ENCODE measurements at regions not wholly inside any gene's neighbourhood (a gene's known extent, or its start where the extent isn't known, plus 50 kb on each side); places are given as distances from the start of the nearest gene placed in this dataset.
A peak's percentile ranks its signal among the peaks of the same experiment; 100 is the strongest.
"Not testable (repeated sequence)": the region's sequence is repeated elsewhere in the genome, so short reads cannot be mapped to it uniquely, and the experiment has no call there.

DNA sequence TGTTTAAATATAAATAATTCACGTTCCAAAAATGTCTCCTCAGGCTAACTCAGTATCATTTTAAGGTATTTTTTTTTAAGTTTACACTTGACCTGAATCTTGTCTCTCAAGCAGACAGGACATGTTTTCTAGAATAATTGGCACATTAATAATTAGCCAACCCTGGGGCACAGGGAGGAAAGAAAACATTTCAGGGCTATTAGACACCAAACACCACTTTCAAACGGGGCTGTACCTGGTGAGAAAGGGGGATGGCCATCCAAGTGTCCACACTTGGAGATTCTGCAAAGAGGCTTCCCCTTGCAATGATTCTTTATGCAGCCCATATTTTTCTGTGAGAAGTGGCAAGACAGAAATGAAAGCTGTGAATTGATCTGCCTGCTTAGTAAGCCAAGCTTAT, 560.8 kb downstream of the CD109 start:
- no peak for DNase-seq (ENCODE audit: low read depth)

DNA sequence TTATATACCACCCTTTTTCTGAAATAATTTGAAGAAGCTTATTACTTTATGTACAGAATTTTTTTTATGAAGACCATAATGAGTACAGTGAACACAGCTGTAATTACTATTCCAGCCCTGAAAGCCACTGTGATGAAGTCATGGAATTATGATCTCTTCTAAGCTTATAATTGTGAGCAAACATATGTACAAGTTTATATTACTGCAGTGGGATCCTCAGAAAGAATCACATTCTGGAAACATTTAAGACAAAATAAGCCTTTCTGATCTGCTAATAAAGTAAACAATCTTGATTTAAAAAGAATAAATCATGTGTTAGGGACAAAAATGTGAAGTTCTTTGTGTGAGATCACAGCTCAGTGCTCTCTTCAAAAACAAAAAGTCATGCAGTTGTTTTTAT, 560.4 kb downstream of the CD109 start:
- H3K4me3 ChIP-seq (ENCODE audit: low read length) = no peak overlapping the region
- DNase-seq (ENCODE audit: low read depth) = peak; percentile 20
- TF ChIP-seq, protein P1, sequence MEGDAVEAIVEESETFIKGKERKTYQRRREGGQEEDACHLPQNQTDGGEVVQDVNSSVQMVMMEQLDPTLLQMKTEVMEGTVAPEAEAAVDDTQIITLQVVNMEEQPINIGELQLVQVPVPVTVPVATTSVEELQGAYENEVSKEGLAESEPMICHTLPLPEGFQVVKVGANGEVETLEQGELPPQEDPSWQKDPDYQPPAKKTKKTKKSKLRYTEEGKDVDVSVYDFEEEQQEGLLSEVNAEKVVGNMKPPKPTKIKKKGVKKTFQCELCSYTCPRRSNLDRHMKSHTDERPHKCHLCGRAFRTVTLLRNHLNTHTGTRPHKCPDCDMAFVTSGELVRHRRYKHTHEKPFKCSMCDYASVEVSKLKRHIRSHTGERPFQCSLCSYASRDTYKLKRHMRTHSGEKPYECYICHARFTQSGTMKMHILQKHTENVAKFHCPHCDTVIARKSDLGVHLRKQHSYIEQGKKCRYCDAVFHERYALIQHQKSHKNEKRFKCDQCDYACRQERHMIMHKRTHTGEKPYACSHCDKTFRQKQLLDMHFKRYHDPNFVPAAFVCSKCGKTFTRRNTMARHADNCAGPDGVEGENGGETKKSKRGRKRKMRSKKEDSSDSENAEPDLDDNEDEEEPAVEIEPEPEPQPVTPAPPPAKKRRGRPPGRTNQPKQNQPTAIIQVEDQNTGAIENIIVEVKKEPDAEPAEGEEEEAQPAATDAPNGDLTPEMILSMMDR (conservative IDR thresholded peaks at IDR 0.05; ENCODE audit: low read length) = no peak

More for the DNA sequence above, 560.8 kb downstream of the CD109 start:
- TF ChIP-seq, protein P1 (conservative IDR thresholded peaks at IDR 0.05; ENCODE audit: low read length) = no peak
- no peak overlapping the region for H3K4me3 ChIP-seq (ENCODE audit: low read length)

DNA sequence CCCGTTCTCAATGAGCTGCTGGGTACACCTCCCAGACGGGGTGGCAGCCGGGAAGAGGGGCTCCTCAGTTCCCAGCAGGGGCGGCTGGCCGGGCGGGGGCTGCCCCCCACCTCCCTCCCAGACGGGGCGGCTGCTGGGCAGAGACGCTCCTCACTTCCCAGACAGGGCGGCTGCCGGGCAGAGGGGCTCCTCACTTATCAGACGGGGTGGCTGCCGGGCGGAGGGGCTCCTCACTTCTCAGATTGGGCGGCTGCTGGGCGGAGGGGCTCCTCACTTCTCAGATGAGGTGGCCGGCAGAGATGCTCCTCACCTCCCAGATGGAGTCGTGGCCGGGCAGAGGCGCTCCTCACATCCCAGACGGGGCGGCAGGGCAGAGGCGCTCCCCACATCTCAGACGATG, 559.0 kb downstream of the CD109 start:
- not testable (repeated sequence) for H3K4me3 ChIP-seq (ENCODE audit: low read length); DNase-seq (ENCODE audit: low read depth)

DNA sequence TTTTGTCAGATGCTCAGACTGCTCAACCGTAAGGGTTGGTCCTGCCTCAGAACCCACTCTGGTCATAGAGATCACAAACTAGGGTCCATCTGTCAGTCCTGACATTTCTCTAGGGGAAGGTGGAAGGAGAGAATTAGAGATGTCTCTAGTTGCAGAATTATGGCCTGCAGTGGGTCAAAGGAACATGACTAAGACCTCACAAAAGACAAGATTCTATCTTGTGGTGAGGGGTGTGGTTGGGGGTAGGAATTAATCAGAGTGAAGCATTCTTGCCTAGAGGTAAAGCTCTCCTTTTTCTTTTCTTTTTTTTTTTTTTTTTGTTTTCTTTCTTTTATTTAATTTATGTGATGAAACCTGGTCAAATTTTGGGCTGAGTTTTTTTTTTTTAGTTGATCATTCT, 558.1 kb downstream of the CD109 start:
- H3K4me3 ChIP-seq (ENCODE audit: low read length); DNase-seq (ENCODE audit: low read depth): not testable (repeated sequence)

DNA sequence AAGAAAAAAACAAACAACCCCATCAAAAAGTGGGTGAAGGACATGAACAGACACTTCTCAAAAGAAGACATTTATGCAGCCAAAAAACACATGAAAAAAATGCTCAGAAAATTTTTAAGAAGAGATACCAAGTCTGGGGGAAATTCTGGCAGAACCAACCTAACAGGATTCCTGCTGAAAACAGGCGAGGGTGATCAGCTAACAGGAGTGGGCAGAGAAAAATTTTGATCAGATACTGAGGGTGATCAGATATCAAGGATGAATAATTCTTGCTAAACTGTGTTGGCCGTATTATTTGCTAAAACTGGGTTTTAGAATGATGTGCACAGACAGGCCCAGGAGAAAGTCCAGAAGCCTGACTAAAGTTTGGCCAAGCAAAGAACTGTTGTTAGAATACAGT, 557.3 kb downstream of the CD109 start:
- DNase-seq (ENCODE audit: low read depth) = no peak
- no peak overlapping the region for H3K4me3 ChIP-seq (ENCODE audit: low read length)
- TF ChIP-seq, protein P1 (conservative IDR thresholded peaks at IDR 0.05; ENCODE audit: low read length) = no peak

DNA sequence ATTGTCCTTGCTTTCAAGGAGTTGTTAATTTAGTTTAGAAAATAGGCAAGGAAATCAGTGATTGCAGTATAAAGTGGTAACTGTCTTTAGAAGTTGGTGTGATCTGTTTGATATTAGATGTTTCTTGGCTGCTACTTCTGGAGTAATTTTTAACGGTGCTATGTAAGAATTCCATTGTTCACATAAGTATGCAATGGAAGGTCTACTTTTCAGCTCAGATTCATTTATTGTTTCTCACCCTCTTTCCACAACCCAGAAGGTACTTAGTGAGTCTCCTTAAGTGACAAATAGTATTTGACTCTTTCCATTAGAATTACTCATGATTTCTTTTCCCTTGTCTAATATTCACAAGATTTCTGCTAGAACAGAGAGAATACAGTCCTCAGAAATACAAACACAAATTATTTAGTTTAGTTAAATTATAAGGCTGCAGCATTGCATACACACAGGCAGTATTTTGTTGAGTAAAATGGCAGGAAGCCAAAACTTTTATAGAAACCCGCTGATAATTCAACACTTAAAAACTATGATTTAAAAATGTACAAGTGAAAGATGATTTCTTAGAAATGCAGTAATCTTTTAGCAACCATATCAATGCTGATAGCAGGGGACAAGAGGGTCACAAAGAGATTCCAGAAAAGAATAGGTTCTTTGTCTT, 554.3 kb downstream of the CD109 start:
- TF ChIP-seq, protein P1 (conservative IDR thresholded peaks at IDR 0.05; ENCODE audit: low read length) = no peak
- DNase-seq (ENCODE audit: low read depth) = peak; percentile 23
- no peak overlapping the region for H3K4me3 ChIP-seq (ENCODE audit: low read length)

DNA sequence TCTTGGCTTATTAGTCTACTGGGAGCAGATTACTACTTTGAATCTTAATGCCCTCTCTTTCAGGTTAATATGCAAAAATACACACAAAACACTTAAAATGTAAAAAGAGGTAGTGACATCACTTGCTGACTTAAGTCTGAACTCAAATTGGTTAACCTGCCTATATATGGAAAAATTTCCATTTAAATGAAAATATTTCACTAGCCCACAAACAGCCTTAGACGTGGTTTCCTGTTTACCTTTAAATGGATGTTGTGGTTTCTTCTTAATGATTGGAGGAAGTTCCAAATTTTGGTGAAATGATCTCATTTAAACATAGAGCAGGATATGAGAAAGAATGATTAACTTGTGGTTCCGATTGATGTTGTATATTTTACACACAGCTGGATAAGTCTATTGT, 553.7 kb downstream of the CD109 start:
- TF ChIP-seq, protein P1 (conservative IDR thresholded peaks at IDR 0.05; ENCODE audit: low read length) = no peak
- H3K4me3 ChIP-seq (ENCODE audit: low read length) = no peak overlapping the region
- DNase-seq (ENCODE audit: low read depth) = peak; percentile 62

DNA sequence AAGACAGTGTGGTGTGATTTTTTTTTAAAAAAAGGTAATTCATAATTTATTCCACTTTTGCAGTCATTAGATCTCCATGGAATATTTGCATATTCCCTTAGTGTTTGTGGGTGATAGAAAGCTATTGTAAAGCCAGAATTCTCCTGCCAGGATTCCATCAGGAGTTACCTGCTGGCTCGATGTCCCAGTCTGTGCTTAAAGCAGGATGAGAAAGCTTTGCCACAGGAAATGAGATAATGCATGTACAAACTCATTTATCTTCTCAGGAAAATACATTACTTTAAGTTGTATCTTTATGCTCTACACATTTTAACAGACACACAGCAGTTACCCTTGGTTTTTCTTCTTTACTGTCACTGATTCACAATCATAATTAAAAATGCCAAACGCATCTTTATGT, 553.0 kb downstream of the CD109 start:
- TF ChIP-seq, protein P1 (conservative IDR thresholded peaks at IDR 0.05; ENCODE audit: low read length) = no peak
- DNase-seq (ENCODE audit: low read depth) = no peak
- H3K4me3 ChIP-seq (ENCODE audit: low read length) = no peak overlapping the region

All from AG10803 (cell line).